Urinary bladder (tissue), 3 donors: ENCODE measurements at regions not wholly inside any gene's neighbourhood (a gene's known extent, or its start where the extent isn't known, plus 50 kb on each side); places are given as distances from the start of the nearest gene placed in this dataset.

Experiments used
- DNase-seq: peaks from one replicate; pipeline ENCODE4 v3.0.0-alpha.2; 2015; ENCODE audit errors: extremely low spot score
- H3K27ac ChIP-seq: one replicate; pipeline ENCODE4 v1.5.1; 2013; ENCODE audit warnings: low read depth, mild to moderate bottlenecking, moderate library complexity
- H3K36me3 ChIP-seq: one replicate; pipeline ENCODE4 v1.6.1; 2013; ENCODE audit warnings: mild to moderate bottlenecking, moderate library complexity; ENCODE audit not compliant: insufficient read depth
- H3K4me1 ChIP-seq: one replicate; pipeline ENCODE4 v1.6.1; 2013; ENCODE audit warnings: mild to moderate bottlenecking, moderate library complexity; ENCODE audit not compliant: insufficient read depth
- H3K4me3 ChIP-seq: one replicate; pipeline ENCODE4 v1.5.1; 2013; ENCODE audit warnings: low read depth, low read length
- WGBS: extraction: QIAGEN DNeasy Blood & Tissue Kit; methylation state at CpG from one replicate; pipeline ENCODE4 v1.1.7; 2013; 5-methylcytosine and 5-hydroxymethylcytosine counted together
- donor health status: healthy with polysubstance abuse.
- donor health status: healthy.

GRCh38 chr2:217304582-217304981, 444.7 kb upstream of the TNP1 start:
- no peaks in the 10 kb centered on the region for H3K36me3 ChIP-seq
- no peak for DNase-seq
- H3K27ac ChIP-seq: no peak overlapping the region
- H3K4me1 ChIP-seq: no peaks in the 10 kb centered on the region
- no peak overlapping the region for H3K4me3 ChIP-seq

- H3K4me3 ChIP-seq: no peak overlapping the region
- 83% methylated on average over 3 of the region's 3 CpGs for WGBS
- H3K36me3 ChIP-seq: no peaks in the 10 kb centered on the region
- no peaks in the 10 kb centered on the region for H3K4me1 ChIP-seq
- H3K27ac ChIP-seq: no peak overlapping the region
- no peak for DNase-seq
These were observed 443.0 kb upstream of the TNP1 start for GRCh38 chr2:217302856-217303255.

- H3K36me3 ChIP-seq: no peaks in the 10 kb centered on the region
- no peak overlapping the region for H3K27ac ChIP-seq
- H3K4me1 ChIP-seq: no peaks in the 10 kb centered on the region
- DNase-seq: no peak
- WGBS: 93% methylated on average over 4 of the region's 4 CpGs
- H3K4me3 ChIP-seq: no peak overlapping the region
These were observed 441.5 kb upstream of the TNP1 start for GRCh38 chr2:217301142-217301925.

- no peak overlapping the region for H3K27ac ChIP-seq
- H3K4me3 ChIP-seq: no peak overlapping the region
- no peaks in the 10 kb centered on the region for H3K4me1 ChIP-seq
- no peaks in the 10 kb centered on the region for H3K36me3 ChIP-seq
- WGBS: 82% methylated on average over 1 of the region's 1 CpG
- DNase-seq: no peak
These were observed 439.7 kb upstream of the TNP1 start for GRCh38 chr2:217299590-217299989.

GRCh38 chr2:217297096-217297495, 437.2 kb upstream of the TNP1 start:
- H3K36me3 ChIP-seq: no peaks in the 10 kb centered on the region
- WGBS: 97% methylated on average over 2 of the region's 2 CpGs
- H3K4me1 ChIP-seq: no peaks in the 10 kb centered on the region
- H3K4me3 ChIP-seq: no peak overlapping the region
- no peak overlapping the region for H3K27ac ChIP-seq
- DNase-seq: no peak

- H3K4me1 ChIP-seq: no peaks in the 10 kb centered on the region
- 91% methylated on average over 4 of the region's 4 CpGs for whole genome bisulfite sequencing
- H3K36me3 ChIP-seq: no peaks in the 10 kb centered on the region
- H3K27ac ChIP-seq: no peak overlapping the region
- H3K4me3 ChIP-seq: no peak overlapping the region
- no peak for DNase-seq
These were observed 435.0 kb upstream of the TNP1 start for GRCh38 chr2:217294818-217295217.

- Histone ChIP-seq H3K27ac (no peak overlapping the region), H3K4me3 (no peak overlapping the region), H3K36me3 (no peaks in the 10 kb centered on the region), H3K4me1 (no peaks in the 10 kb centered on the region)
- WGBS: 31% methylated on average over 2 of the region's 2 CpGs
- DNase-seq: no peak
These were observed 434.3 kb upstream of the TNP1 start for GRCh38 chr2:217294211-217294610.

GRCh38 chr2:217293607-217294006, 433.7 kb upstream of the TNP1 start:
- 29% methylated on average over 3 of the region's 3 CpGs for WGBS
- H3K36me3 ChIP-seq: no peaks in the 10 kb centered on the region
- H3K27ac ChIP-seq: no peak overlapping the region
- no peak overlapping the region for H3K4me3 ChIP-seq
- H3K4me1 ChIP-seq: no peaks in the 10 kb centered on the region
- DNase-seq: no peak

- 81% methylated on average over 5 of the region's 5 CpGs for WGBS
- H3K4me1 ChIP-seq: no peaks in the 10 kb centered on the region
- DNase-seq: no peak
- peak overlapping the region; percentile 6 for H3K27ac ChIP-seq
- no peaks in the 10 kb centered on the region for H3K36me3 ChIP-seq
- no peak overlapping the region for H3K4me3 ChIP-seq
These were observed 433.2 kb upstream of the TNP1 start for GRCh38 chr2:217293046-217293445.

GRCh38 chr2:217291259-217291658, 431.4 kb upstream of the TNP1 start:
- Histone ChIP-seq H3K4me1 (no peaks in the 10 kb centered on the region), H3K27ac (no peak overlapping the region), H3K36me3 (no peaks in the 10 kb centered on the region), H3K4me3 (no peak overlapping the region)
- no peak for DNase-seq
- 89% methylated on average over 5 of the region's 5 CpGs for WGBS

- H3K27ac ChIP-seq: no peak overlapping the region
- H3K36me3 ChIP-seq: no peaks in the 10 kb centered on the region
- no peak overlapping the region for H3K4me3 ChIP-seq
- no peak for DNase-seq
- no peaks in the 10 kb centered on the region for H3K4me1 ChIP-seq
These were observed 430.6 kb upstream of the TNP1 start for GRCh38 chr2:217290467-217290866.

GRCh38 chr2:217289907-217290280, 430.0 kb upstream of the TNP1 start:
- no peaks in the 10 kb centered on the region for H3K4me1 ChIP-seq
- no peaks in the 10 kb centered on the region for H3K36me3 ChIP-seq
- no peak for DNase-seq
- WGBS: 38% methylated on average over 2 of the region's 2 CpGs
- H3K27ac ChIP-seq: no peak overlapping the region
- no peak overlapping the region for H3K4me3 ChIP-seq

GRCh38 chr2:217289177-217289906, 429.5 kb upstream of the TNP1 start:
- 48% methylated on average over 2 of the region's 2 CpGs for WGBS
- H3K36me3 ChIP-seq: no peaks in the 10 kb centered on the region
- no peak overlapping the region for H3K27ac ChIP-seq
- H3K4me1 ChIP-seq: no peaks in the 10 kb centered on the region
- no peak for DNase-seq
- no peak overlapping the region for H3K4me3 ChIP-seq

GRCh38 chr2:217288472-217289063, 428.7 kb upstream of the TNP1 start:
- no peak overlapping the region for H3K27ac ChIP-seq
- DNase-seq: no peak
- 78% methylated on average over 3 of the region's 3 CpGs for WGBS

More at GRCh38 chr2:217288472-217289063, 428.7 kb upstream of the TNP1 start:
- Histone ChIP-seq H3K4me1 (no peaks in the 10 kb centered on the region), H3K36me3 (no peaks in the 10 kb centered on the region), H3K4me3 (no peak overlapping the region)
